HG02623 (cell line): ENCODE measurements at regions not wholly inside any gene's neighbourhood (a gene's known extent, or its start where the extent isn't known, plus 50 kb on each side); places are given as distances from the start of the nearest gene placed in this dataset.
"Not testable (repeated sequence)": the region's sequence is repeated elsewhere in the genome, so short reads cannot be mapped to it uniquely, and the experiment has no call there.

Experiments used
- ATAC-seq: cut with Tn5 transposase; IDR thresholded peaks from one replicate; pipeline ENCODE4 v1.9.1; 2021; ENCODE audit warnings: moderate library complexity; ENCODE audit not compliant: unreplicated experiment

GRCh38 chr18:14342170-14342569 is 201.2 kb downstream of the POTEC start:
- ATAC-seq, result not testable (repeated sequence)

DNA sequence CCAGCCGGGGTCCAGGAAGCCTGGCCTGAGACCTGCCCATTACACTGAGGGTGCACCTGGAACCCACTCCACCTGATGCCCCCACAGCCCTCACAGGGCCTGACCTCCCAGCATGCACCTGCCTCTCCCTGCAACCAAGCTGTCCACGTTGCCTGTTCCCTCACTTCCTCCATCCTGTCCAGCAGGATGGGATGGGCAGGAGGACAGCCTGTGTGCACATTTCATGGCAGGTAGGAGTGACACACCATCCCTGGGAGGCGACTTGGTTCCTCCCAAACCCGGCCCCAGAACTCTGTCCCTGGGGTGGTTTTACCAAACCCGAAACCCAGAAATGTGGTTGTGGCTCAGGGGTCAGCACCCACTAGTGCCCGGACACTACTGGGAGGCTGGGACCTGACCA is 203.8 kb upstream of the ZNF519 start:
- ATAC-seq, result not testable (repeated sequence)

GRCh38 chr18:14321217-14321616 is 189.0 kb upstream of the ZNF519 start:
- ATAC-seq, result not testable (repeated sequence)

GRCh38 chr18:14301255-14301654 is 169.0 kb upstream of the ZNF519 start:
- not testable (repeated sequence) for ATAC-seq

GRCh38 chr18:14295081-14295480 is 162.8 kb upstream of the ZNF519 start:
- not testable (repeated sequence) for ATAC-seq

DNA sequence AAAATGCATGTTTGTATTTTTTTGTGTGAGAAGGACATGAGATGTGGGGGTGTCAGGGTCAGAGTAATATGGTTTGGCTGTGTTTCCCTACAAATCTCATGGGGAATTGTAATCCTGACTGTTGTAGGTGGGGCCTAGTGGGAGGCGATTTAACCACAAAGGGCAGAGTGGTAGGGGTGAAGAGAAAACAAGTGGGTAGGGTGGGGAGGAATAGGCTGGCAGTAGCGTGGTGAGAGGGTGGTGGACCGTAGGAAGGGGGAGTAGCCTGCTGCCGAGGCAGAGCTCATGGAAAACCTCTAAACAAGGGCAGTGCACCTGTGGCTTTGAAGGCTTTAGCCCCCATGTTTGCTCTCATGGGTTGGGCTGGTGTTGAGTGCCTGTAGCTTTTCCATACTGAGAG is 152.8 kb upstream of the ZNF519 start:
- no peak for ATAC-seq

DNA sequence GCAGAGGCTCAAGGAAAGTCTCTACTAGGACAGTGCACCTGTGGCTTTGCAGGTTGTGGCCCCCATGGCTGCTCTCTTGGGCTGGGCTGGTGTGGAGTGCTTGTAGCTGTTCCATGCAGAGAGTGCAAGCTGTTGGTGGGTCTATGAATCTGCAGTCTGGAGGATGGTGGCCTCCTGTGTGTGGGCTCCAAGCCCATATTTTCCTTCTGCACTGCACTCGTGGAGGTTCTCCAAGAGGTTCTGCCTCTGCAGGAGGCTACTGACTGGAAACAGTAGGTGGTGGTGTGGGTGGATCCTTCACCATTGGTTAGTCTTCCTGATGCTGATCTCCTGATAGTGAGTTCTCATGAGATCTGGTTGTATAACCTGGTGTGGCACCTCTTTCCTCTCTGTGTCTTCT is 143.2 kb upstream of the ZNF519 start:
- not testable (repeated sequence) for ATAC-seq

- not testable (repeated sequence) for ATAC-seq
Observed at GRCh38 chr18:14265637-14266410, 133.6 kb upstream of the ZNF519 start.

DNA sequence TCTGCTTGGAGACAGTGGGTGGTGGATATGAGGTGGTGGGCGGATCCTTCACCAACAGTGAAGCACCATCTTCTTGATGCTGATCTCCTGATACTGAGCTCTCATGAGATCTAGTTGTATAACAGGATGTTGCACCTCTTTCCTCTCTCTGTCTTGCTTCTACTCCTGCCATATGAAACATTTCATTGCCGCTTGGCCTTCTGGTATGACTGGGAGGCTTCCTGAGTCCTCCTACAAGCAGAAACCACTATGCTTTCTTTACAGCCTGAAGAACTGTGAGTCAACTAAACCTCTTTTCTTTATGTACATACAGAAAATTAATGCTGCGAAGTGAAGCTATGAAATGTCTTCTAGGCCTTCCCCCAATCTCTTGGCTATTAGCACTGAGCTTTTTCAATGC is 130.6 kb upstream of the ZNF519 start:
- not testable (repeated sequence) for ATAC-seq

DNA sequence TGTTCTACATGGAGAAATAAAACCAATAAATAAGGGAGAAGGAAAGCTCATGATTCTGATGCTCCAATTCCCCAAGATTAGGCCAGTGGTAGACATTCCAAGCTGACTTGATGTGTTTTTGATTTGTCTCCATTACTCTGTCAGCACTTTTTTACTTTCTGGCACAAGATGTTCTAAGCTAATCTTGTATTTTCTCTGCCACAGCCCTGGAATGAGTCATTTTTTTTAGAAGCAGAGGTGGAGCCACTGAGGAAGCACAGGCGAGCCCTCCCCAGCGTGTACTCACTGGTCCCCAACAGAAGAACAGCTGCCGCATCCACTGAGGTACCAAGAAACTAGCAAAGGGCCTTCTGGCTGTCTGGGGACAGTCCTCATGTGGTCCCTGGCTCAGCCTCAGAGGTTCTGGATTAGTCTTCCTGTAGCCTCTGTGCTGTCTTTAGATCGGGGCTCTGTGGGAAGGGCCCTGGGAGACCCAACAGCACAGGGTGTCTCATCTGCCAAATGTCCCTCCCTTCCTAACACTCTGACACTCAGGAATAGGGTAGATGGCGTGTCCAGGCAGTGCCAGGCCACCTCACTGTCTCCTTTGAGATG is 117.9 kb upstream of the ZNF519 start:
- not testable (repeated sequence) for ATAC-seq

DNA sequence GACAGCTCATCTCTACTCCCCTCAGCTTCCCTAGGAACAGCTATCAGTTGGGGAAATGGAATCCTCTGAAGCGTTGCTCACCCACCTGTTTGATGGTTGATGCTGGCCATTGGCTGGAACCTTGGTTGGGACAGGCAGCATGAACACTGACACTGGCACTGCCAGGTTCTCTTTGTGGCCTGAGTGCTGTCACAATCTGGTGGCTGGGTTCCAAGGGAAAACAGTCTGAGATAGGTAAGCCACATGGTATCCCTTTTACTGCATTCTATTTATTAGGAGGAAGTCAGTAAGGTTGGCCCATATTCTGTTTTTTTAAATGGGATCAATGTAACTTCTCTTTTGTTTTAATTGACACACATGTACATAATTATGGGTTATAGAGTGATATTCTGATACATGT is 107.0 kb upstream of the ZNF519 start:
- ATAC-seq, result not testable (repeated sequence)

- ATAC-seq, result not testable (repeated sequence)
Observed at GRCh38 chr18:14236356-14237048, 104.3 kb upstream of the ZNF519 start.

GRCh38 chr18:14225286-14225679 is 93.0 kb upstream of the ZNF519 start:
- ATAC-seq, result not testable (repeated sequence)

DNA sequence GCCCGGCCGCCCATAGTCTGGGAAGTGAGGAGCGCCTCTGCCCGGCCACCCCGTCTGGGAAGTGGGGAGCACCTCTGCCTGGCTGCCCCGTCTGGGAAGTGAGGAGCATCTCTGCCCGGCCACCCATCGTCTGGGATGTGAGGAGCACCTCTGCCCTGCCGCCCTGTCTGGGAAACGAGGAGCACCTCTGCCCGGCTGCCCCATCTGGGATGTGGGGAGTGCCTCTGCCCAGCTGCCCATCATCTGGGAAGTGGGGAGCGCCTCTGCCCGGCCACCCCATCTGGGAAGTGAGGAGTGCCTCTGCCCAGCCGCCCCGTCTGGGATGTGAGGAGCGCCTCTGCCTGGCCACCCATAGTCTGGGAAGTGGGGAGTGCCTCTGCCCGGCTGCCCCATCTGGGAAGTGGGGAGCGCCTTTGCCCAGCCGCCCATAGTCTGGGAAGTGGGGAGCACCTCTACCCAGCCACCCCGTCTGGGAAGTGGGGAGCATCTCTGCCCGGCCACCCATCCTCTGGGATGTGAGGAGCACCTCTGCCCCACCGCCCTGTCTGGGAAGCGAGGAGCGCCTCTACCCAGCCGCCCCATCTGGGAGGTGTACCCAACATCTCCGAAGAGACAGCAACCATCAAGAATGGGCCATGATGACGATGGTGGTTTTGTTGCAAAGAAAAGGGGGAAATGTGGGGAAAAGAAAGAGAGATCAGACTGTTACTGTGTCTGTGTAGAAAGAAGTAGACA is 92.5 kb upstream of the ZNF519 start:
- not testable (repeated sequence) for ATAC-seq

- ATAC-seq, result not testable (repeated sequence)
Observed at GRCh38 chr18:14223919-14224318, 91.7 kb upstream of the ZNF519 start.

GRCh38 chr18:14223231-14223822 is 91.1 kb upstream of the ZNF519 start:
- not testable (repeated sequence) for ATAC-seq

DNA sequence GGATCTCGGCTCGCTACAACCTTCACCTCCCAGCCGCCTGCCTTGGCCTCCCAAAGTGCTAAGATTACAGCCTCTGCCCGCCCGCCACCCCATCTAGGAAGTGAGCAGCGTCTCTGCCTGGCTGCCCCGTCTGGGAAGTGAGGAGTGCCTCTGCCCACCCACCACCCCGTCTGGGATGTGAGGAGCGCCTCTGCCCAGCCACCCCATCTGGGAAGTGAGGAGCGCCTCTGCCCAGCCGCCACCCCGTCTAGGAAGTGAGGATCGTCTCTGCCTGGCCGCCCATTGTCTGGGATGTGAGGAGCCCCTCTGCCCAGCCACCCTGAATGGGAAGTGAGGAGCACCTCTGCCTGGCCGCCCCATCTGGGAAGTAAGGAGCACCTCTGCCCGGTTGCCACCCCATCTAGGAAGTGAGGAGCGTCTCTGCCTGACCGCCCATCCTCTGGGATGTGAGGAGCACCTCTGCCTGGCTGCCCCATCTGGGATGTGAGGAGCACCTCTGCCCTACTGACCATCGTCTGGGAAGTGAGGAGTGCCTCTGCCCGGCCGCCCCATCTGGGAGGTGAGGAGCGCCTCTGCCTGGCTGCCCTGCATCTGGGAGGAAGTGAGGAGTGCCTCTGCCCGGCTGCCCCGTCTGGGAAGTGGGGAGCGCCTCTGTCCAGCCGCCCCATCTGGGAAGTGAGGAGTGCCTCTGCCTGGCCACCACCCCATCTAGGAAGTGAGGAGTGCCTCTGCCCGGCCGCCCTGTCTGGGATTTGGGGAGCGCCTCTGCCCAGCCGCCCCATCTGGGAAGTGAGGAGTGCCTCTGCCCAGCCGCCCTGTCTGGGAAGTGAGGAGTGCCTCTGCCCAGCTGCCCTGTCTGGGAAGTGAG is 90.4 kb upstream of the ZNF519 start:
- not testable (repeated sequence) for ATAC-seq

DNA sequence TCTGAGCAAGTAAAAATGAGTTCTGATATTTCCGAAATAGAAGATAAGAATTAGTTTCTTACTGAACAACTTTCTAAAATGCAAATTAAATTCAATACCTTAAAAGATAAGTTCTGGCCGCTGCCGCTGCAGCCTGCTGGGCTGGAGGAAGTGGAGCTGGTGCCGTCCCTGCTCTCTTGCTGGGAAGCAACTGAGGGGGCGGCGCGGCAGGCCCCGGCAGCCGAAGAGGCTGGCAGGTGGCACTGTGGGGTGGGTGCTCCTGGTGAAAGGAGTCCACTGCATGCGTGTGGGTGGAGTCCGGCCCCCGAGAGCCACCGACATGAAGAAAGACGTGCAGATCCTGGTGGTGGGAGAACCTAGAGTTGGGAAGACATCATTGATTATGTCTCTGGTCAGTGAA is 89.5 kb upstream of the ZNF519 start:
- ATAC-seq, result no peak

GRCh38 chr18:14215952-14216351 is 83.7 kb upstream of the ZNF519 start:
- ATAC-seq, result not testable (repeated sequence)

DNA sequence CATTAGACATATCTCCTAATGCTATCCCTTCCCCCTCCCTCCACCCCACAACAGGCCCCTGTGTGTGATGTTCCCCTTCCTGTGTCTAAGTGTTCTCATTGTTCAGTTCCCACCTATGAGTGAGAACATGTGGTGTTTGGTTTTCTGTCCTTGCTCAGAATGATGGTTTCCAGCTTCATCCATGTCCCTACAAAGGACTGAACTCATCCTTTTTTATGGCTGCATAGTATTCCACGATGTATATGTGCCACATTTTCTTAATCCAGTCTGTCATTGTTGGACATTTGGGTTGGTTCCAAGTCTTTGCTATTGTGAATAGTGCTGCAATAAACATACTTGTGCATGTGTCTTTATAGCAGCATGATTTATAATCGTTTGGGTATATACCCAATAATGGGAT is 71.2 kb upstream of the ZNF519 start:
- ATAC-seq, result not testable (repeated sequence)
